Stimulated activated naive CD8-positive, alpha-beta T cell treated with anti-CD3 and anti-CD28 coated beads, Interleukin-15, Interleukin-2, amounts not matched to agents 100 U/mL and 50 U/mL, for 24 hours (primary cell): ENCODE measurements at regions not wholly inside any gene's neighbourhood (a gene's known extent, or its start where the extent isn't known, plus 50 kb on each side); places are given as distances from the start of the nearest gene placed in this dataset.
"Not testable (repeated sequence)": the region's sequence is repeated elsewhere in the genome, so short reads cannot be mapped to it uniquely, and the experiment has no call there.

ENCODE experiments used
- ATAC-seq: fragments of 150-1000 bp; cut with Tn5 transposase; one replicate; pipeline ENCODE4 v1.10.0; 2021
- DNase-seq: peaks from one replicate; pipeline ENCODE4 v3.0.0; 2021

DNA sequence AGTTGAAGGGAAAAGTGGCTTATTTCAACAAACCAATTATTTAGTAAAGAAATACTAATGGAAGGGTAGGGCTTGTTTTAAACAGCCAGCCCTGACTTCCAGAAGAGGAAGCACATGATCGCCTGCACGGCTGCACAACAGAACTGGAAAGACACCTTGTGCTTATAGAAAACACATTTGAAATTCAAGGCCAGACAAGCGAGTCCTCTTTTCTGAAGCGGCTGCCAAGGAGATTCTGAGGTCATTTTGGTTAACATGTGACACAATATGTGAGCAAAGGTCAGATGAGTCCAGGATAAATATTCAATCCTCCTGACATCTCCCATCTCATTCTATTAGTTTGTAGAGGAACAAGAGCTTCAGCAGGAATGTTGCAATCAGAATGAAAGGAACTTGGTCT, 461.4 kb upstream of the ST8SIA4 start:
- ATAC-seq = no peak
- no peak for DNase-seq

DNA sequence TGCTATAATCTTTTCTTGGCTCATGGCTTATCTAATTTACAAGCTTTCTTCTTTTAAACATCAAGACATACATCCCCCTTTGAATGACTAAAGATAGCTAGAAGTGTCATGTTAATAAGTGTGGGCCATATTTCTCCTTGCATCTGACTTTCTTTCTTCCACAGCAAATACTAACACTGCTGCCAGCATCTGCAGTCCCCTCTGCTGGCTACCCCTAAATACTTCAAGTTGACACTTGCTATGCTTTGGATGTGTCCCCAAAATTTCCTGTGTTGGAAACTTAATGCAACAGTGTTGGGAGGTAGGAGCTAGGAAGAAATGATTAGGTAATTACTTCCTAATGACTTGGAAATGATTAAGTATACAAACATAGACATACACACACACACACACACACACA, 459.0 kb upstream of the ST8SIA4 start:
- ATAC-seq (no peak), DNase-seq (no peak)

DNA sequence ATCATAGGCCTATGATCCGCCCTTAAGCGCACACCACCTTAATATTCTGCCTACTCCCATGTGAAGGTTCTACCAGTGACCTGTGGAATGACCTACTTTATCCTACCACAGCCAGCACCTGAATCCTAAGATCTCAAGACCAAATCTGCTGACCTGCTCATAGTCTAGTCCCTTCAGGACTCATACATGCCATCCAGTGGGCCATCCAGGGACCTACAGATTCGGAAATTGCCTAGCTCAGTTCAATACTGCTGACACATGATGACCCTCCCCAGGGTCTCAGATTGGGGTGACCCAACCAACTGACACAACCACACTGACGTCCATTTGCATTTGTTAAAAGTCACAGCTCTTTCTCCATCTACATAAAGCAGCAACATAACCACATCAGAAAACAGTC, 443.8 kb upstream of the ST8SIA4 start:
- no peak for ATAC-seq
- no peak for DNase-seq

DNA sequence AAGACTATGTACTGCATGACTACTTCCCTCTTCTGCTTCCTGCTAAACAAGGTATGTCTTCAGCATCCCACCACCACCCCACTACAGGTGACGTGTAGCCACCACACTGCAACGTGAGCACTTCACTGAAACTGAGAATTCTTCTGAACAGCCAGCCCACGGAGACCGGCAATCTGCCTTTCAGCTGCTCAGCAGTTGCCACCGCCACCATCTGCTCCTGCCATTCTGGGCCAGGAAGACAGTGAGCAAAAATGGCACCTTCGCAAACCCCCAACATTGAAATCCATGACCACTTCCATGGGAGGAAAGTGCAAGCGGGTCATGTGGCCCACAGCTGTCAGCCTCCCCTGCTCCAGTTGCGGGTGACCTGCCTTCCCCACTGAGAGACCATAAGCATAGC, 443.4 kb upstream of the ST8SIA4 start:
- ATAC-seq (no peak), DNase-seq (no peak)

DNA sequence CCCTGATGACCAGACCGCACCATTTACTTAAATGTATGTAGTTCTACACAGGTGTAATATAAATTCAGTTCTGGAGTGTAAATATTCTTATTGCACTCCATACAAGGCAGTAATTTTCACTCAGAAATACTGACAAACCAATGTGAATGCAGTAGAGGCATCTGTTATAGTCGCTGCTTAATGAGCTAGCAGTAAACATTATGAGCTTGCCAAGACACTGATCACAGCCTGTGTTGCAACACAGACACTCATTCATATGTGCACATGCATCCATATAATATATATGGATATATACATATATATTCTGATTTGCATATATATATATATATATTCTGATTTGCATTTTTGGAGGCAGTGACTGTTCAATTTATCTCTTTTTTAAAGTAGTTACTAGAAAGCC, 435.1 kb upstream of the ST8SIA4 start:
- ATAC-seq (no peak), DNase-seq (no peak)

DNA sequence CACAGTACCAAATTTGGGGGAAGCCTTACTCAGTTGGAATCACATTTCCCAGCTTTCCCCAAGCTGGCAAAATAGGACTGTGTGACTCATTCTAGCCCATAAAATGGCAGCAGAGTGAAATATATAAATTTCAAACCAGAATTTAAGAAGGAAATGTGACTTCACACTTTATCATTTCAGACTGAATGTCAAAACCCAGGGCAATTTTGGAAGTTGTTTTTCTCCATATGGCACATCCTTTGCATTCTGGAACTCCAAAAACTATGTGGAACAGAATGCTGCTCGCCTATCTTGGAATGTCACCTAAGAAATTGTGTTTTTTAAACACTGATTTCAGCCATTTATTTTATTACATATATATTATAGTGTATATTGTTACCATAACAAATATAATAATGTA, 424.7 kb upstream of the ST8SIA4 start:
- no peak for ATAC-seq
- DNase-seq = no peak

DNA sequence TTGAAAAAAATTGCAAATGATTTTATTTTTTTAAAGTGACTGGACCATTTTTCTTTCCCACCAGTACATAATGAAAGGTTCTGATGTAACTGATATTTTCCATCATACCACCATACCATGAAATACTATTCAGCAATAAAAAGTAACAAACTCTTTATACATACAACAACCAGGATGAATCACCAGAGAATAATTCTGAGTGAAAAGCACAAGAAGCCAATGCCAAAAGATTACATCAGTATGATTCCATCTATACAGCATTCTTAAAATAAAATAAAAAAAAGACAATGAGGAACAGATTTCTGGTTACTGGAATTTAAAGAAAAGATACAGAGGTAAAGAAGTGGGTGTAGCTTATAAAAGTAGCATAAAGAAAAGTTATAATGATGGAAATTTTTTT, 423.7 kb upstream of the ST8SIA4 start:
- DNase-seq (no peak), ATAC-seq (no peak)

DNA sequence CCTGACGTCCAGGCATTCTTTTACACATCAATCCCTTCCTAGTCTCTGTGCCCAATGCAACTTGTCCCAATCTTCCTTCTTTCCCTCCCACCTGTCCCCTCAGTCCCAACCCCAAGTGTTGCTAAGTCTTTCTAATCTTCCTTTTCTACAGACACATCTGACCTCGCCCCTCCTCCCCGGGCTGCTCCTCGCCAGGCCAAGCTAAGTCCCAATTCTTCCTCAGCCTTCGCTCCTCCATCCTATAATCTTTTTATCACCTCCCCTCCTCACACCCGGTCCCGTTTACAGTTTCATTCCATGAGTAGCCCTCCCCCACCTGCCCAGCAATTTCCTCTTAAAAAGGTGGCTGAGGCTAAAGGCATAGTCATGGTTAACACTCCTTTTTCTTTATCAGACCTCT, 413.3 kb upstream of the ST8SIA4 start:
- not testable (repeated sequence) for DNase-seq, ATAC-seq

DNA sequence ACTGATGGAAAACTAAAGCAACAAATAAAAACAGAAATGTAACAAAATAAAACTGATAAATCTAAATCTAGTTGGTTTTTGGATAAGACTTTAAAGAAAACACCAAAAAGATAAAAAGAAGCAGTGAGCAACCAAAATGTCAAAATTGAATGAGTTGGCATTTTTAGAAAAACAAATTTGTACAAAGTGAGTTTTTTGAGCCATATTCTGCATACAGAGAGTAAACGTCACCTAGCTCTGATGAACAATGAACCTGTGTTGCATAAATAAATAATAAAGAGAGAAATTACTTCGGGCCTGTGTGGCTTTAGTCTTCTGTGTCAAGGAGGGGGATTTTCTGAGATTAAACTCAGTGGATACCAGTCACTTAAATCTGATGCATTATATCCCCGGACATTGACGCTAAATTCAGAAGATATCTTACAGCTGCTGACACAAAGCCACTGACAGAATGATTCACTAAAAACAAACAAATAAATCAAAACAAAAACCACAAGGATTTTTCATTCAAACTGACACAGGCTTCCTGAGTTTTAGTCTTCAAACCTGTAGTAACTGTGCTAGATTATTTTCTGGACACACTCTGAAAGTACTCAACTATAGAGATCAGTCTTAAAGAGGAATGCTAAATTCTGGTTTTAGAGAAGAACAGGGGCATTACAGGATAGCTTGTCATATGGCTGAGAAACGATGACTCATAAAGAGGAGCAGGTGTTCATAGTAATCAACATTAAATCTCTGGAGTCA, 403.5 kb upstream of the ST8SIA4 start:
- ATAC-seq (no peak), DNase-seq (no peak)

DNA sequence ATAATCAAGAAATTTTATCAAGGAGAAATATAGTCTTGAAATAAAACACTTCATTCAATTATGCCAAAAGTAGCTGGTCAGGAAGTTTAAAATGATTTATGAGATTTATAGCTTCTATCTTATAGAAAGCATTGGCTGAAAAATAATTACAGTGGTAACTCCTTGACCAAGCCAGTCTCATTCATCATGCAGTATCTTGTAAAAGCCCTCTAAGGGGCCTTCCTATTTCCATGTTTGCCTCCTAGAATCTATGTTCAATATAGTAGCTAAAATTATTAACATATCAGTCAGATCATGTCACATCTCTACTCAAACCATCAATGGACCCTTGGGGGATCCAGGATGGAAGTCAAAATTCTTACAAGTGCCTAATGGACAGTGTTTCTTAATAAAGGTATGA, 393.4 kb upstream of the ST8SIA4 start:
- DNase-seq (no peak), ATAC-seq (no peak)

DNA sequence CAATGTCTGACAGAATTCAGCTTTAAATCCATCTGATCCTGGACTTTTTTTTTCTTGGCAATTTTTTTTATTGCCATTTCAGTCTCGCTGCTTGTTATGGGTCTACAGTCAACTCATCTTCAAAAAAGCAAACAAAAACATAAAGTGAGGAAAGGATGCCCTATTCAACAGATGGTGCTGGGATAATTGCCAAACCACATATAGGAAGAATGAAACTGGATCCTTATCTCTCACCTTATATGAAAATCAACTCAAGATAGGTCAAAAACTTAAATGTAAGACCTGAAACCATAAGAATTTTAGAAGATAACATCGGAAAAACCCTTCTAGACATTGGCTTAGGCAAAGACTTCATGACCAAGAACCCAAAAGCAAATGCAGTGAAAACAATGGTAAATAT, 389.1 kb upstream of the ST8SIA4 start:
- no peak for DNase-seq
- no peak for ATAC-seq

DNA sequence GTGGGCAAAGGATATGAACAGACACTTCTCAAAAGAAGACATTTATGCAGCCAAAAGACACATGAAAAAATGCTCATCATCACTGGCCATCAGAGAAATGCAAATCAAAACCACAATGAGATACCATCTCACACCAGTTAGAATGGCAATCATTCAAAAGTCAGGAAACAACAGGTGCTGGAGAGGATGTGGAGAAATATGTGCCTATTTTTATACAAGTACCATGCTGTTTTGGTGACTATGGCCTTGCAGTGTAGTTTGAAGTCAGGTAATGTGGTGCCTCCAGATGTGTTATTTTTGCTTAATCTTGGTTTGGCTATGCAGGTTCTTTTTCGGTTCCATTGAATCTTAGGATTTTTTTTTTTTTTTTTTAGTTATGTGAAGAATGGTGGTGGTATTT, 387.7 kb upstream of the ST8SIA4 start:
- not testable (repeated sequence) for ATAC-seq, DNase-seq

DNA sequence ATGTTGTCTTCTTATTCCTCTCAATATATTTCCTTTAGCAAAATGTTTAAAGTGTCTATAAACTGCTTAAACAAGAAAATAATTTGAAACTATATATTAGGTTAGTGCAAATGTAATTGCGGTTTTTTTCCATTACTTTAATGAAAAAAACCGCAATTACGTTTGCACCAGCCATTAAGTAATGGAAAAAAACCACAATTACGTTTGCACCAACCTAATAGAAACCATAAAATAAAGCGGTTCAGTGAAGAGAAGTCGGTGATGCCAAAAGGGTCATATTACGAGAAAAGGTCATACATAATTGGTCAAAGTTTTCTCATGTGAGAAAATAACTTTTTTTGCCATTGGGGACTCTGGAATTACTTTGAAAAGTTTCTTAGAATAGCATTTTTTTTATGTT, 385.6 kb upstream of the ST8SIA4 start:
- ATAC-seq = no peak
- DNase-seq = no peak

DNA sequence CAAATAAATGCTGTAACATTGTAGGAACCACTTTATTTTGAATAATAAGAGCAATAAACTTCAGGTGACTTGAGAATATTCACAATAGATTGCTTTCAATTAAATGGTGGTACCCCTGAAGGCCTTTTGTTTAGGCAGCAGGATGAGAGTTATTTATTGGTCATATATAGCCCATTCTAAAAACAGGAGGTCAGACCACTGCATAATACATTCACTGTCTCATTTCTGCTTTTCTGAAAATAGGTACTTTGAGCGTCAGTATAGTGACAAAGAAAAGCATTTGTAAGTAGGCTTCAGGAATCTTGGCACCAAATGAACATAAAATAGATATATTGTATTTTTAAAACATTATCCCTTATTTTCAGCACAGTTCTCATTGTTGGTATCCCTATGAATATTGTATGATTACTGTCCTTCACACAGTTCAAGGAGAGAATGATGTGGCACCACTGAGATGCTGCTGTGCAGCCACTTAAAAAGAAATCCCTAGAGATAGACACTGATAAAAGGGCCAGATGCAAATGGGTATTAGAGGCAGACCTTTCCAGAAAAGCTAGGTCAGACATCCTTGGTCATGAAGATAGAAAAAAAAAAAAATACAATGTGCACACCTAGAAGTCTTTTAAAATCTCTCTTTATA, 381.8 kb upstream of the ST8SIA4 start:
- DNase-seq (no peak), ATAC-seq (no peak)

DNA sequence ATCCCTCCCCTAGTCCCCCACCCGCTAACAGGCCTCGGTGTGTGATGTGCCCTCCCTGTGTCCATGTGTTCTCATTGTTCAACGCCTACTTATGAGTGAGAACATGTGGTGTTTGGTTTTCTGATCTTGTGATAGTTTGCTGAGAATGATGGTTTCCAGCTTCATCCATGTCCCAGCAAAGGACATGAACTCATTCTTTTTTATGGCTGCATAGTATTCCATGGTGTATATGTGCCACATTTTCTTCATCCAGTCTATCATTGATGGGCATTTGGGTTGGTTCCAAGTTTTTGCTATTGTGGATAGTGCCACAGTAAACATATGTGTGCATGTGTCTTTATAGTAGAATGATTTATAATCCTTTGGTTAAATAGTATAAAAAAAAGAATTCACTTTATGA, 380.9 kb upstream of the ST8SIA4 start:
- DNase-seq, ATAC-seq: not testable (repeated sequence)

DNA sequence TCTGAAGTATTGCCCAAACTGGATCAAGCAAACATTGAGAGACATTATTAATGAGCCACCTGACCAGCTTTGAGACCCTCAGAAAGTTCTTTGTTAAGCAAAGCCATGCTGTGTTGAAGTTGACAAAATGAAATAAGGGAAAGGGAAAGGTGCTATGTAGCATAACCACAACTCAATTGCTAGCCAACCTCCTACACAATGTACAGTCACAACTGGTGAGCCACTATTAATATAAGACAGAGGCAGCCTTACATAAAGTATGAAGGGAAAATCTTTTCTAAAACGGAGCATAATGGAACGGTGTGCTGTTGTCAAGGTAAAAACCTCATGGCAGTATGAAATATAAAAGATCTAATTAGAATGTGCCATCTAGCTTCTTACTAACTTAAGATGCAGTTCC, 375.8 kb upstream of the ST8SIA4 start:
- DNase-seq = no peak
- ATAC-seq = no peak

DNA sequence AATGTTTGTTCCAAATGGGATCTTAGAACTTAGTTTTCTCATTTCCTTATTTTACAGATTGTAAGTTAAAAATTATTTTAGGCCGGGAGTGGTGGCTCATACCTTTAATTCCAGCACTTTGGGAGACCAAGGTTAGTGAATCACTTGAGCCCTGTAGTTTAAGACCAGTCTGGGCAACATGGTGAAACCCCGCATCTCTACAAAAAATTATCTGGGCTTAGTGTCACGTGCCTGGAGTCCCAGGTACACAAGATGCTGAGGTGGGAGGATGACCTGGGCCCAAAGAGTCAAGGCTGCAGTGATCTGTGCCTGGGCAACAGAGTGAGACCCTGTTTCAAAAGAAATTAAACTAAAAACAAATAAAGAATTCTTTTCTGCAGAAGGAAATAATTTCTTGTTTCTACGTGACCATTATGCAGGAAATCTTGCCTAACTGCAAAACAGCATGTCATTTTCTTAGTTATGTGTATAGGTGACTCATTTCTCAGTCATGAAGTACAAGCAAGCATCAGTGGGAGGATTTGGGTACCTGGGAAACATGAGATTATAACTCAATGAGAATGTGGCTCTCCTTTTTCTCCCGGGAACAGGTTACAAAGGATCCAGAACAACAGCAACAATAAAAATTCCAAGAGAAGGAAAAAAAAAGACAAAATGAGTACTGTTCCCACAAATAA, 375.1 kb upstream of the ST8SIA4 start:
- no peak for ATAC-seq

DNA sequence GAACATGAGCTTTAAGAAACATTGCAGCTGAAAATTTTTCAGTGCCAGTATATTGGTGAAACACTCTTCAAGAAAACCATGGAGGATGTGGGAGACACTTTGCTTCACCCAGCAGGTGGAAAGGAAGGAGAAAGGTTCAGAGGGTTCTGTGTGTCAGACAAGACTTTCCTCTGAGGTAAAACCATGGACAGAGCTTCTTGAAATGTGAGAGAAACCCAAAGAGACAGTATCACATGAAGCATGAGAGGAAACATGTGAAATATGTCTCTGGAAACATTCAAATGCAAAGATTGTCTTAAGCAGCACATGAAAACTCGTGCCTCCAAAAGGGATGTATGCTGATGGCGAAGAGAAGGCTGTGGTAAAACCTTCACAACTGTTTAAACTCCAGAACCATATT, 368.9 kb upstream of the ST8SIA4 start:
- no peak for ATAC-seq
- no peak for DNase-seq

More for the DNA sequence above, 375.1 kb upstream of the ST8SIA4 start:
- no peak for DNase-seq

DNA sequence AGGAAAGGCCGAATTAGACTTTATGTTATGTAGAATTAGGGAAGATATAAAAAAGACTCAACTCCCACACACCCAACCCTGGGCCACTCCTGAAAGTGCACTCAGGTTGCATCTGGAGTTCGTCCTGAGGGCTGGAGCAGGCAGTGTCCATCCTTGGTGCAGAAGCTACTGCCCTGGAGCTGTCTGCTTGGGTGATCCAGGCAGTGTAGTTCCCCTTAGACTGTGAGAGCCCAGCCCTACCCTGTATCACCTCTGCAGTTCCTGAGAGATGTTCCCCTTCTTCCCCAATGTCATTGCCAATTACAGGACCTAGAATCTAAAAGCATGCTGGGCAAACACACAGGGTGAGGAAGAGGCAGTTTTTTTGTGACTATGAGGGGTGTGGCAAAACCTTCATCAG, 368.3 kb upstream of the ST8SIA4 start:
- peak; percentile 43 for ATAC-seq
- DNase-seq = no peak

DNA sequence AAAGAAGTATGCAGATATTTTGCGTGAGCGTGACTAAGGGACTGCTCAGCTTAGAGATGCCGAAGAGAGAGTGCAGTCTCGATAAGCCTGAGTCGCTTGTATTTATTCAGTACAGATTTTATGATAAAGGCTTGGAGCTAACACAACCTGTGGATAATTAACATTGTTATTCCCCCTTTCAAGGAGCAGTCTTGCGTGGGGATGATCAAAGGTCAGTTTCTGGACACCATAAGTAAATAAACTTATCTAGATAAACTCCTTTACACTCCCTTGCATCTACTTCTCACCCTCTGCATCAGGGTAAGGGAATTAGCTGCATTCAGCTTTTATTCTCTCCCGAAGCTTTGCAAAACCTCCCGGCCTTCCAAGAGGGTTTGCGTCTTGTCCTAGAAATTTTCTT, 357.8 kb upstream of the ST8SIA4 start:
- no peak for ATAC-seq
- no peak for DNase-seq

DNA sequence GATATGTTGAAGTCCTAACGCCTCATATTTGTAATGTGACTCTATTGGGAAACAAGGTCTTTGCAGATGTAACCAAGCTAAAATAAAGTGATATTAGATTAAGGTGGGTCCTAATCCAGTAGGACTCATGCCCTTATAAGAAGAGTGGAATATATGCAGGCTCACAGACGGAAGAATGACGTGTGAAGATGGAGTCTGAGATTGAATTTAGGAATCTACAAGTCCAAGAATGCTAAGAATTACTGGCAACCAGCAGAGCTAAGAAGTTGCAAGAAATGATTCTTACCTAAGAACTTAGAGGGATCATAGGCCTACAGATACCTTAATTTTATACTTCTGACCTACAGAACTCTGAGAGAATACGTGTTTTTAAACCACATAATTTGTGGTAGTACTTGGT, 350.0 kb upstream of the ST8SIA4 start:
- no peak for ATAC-seq
- DNase-seq = no peak

DNA sequence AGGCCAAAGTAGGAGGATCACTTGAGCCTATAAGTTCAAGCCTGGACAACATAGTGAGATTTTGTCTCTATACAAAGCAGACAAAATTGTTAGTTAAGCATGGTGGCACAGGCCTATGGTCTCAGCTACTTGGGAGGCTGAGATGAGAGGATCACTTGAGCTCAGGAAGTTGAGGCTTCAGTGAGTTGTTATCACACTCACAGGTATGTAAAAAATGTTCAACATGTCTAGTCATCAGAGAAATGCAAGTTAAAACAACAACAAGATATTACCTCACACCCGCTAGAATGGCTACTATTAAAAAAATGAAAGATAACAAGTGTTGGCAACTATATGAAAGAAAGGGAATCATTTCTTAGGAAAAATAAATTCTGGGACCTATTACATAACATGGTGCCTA, 341.5 kb upstream of the ST8SIA4 start:
- no peak for DNase-seq
- no peak for ATAC-seq

DNA sequence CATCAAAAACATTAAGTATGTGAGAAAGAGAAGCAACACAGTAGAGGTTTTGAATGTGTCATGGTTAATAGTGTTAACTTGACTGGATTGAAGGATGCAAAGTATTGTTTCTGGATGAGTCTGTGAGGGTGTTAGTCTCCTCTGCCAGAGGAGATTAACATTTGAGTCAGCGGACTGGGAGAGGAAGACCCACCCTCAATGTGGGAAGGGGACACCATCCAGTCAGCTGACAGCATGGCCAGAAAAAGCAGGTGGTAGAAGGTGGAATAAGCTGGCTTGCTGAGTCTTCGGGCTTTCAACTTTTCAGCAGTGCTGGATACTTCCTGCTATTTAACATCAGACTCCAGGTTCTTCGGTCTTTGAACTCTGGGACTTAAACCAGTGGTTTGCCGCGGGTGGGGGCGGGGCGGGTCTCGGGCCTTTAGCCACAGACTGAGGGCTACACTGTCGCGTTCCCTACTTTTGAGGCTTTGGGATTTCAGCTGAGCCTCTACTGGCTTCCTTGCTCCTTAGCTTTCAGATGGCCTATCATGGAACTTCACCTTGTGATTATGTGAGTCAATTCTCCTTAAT, 309.9 kb upstream of the ST8SIA4 start:
- no peak for ATAC-seq
- no peak for DNase-seq
